PC-3 (cell line): ENCODE measurements at regions not wholly inside any gene's neighbourhood (a gene's known extent, or its start where the extent isn't known, plus 50 kb on each side); places are given as distances from the start of the nearest gene placed in this dataset.

ENCODE experiments used
- ATAC-seq: fragments of 200-7000 bp; cut with Tn5 transposase; 2 replicates; pipeline ENCODE4 v1.9.1; 2020; ENCODE audit warnings: mild to moderate bottlenecking, moderate library complexity
- BruUV-seq: library from RNA; stranded (reverse); fragments of 400-500 nt; replicated peaks from 2 replicates; lab custom pipeline; 2021; lab: Mats Ljungman, UMichigan
- CTCF ChIA-PET: fragments of 300-600 bp; sonication (Branson Sonifier 250); formaldehyde crosslinking; loops from one replicate; lab custom pipeline; 2022; ENCODE audit warnings: antibody characterized with exemption; lab: Charles Lee
- POLR2A ChIA-PET: fragments of 300-600 bp; sonication (Branson Sonifier 250); formaldehyde crosslinking; loops from one replicate; lab custom pipeline; 2022; ENCODE audit warnings: antibody characterized with exemption; ENCODE audit not compliant: unreplicated experiment; lab: Charles Lee
- DNase-seq: peaks from one replicate; pipeline ENCODE4 v3.0.0-alpha.2; 2015
- H2AFZ ChIP-seq: fragments of 300-600 bp; sonication (generic); 2 replicates; pipeline ENCODE4 v1.6.0; 2016; ENCODE audit warnings: antibody characterized with exemption, low read length
- H3F3A ChIP-seq: fragments of 300-600 bp; sonication (generic); one replicate; pipeline ENCODE4 v1.6.0; 2017; ENCODE audit warnings: antibody characterized with exemption, low read length, control low read depth, mild to moderate bottlenecking; ENCODE audit not compliant: unreplicated experiment
- H3K27ac ChIP-seq: fragments of 300-600 bp; sonication (generic); 2 replicates; pipeline ENCODE4 v1.5.1; 2016; ENCODE audit warnings: mild to moderate bottlenecking, low read length
- H3K27me3 ChIP-seq: fragments of 300-600 bp; sonication (generic); 2 replicates; pipeline ENCODE4 v1.6.1; 2016; ENCODE audit warnings: low read length, mixed read lengths
- H3K36me3 ChIP-seq: fragments of 300-600 bp; sonication (generic); 2 replicates; pipeline ENCODE4 v1.6.1; 2016; ENCODE audit warnings: low read depth, mixed run types, low read length, mixed read lengths
- H3K4me1 ChIP-seq: fragments of 300-600 bp; sonication (generic); 2 replicates; pipeline ENCODE4 v1.5.1; 2016; ENCODE audit warnings: low read length; ENCODE audit not compliant: insufficient read depth
- H3K4me2 ChIP-seq: fragments of 300-600 bp; sonication (generic); 2 replicates; pipeline ENCODE4 v1.6.0; 2016; ENCODE audit warnings: low read length
- H3K4me3 ChIP-seq: fragments of 300-600 bp; sonication (generic); 2 replicates; pipeline ENCODE4 v1.5.1; 2016; ENCODE audit warnings: mild to moderate bottlenecking, low read length, mixed read lengths
- H3K79me2 ChIP-seq: fragments of 300-600 bp; sonication (generic); 2 replicates; pipeline ENCODE4 v1.6.1; 2017; ENCODE audit warnings: low read length, mixed read lengths
- H3K9ac ChIP-seq: fragments of 300-600 bp; sonication (generic); 2 replicates; pipeline ENCODE4 v1.6.0; 2016; ENCODE audit warnings: mild to moderate bottlenecking, low read length
- H3K9me2 ChIP-seq: fragments of 300-600 bp; sonication (generic); replicated peaks from 2 replicates; pipeline ENCODE4 v1.6.1; 2016; ENCODE audit warnings: mixed run types, low read length, mixed read lengths
- H3K9me3 ChIP-seq: fragments of 300-600 bp; sonication (generic); 2 replicates; pipeline ENCODE4 v1.6.1; 2016; ENCODE audit warnings: low read length, mixed read lengths
- H4K20me1 ChIP-seq: fragments of 300-600 bp; sonication (generic); 2 replicates; pipeline ENCODE4 v1.6.1; 2016; ENCODE audit warnings: low read length, mixed read lengths
- EZH2 ChIP-seq: fragments of 300-600 bp; sonication (generic); IDR thresholded peaks from one replicate; pipeline ENCODE4 v1.6.1; 2017; ENCODE audit warnings: antibody characterized with exemption, mild to moderate bottlenecking, low read length; ENCODE audit not compliant: unreplicated experiment
- EZH2phosphoT487 ChIP-seq: fragments of 300-600 bp; sonication (generic); IDR thresholded peaks from 2 replicates; pipeline ENCODE4 v1.6.1; 2018; ENCODE audit warnings: mild to moderate bottlenecking, antibody characterized with exemption, low read length, borderline replicate concordance
- intact Hi-C: fragments of 100-400 bp; cut with micrococcal nuclease; formaldehyde crosslinking; loops from 2 replicates; pipeline ENCODE4 v1.9.0; 2023
- TF ChIP-seq, protein P1 (sequence below): fragments of 300-600 bp; sonication (generic); conservative IDR thresholded peaks from 2 replicates; pipeline ENCODE4 v1.5.1; 2017; ENCODE audit warnings: antibody characterized with exemption, low read depth, mild to moderate bottlenecking, low read length

DNA sequence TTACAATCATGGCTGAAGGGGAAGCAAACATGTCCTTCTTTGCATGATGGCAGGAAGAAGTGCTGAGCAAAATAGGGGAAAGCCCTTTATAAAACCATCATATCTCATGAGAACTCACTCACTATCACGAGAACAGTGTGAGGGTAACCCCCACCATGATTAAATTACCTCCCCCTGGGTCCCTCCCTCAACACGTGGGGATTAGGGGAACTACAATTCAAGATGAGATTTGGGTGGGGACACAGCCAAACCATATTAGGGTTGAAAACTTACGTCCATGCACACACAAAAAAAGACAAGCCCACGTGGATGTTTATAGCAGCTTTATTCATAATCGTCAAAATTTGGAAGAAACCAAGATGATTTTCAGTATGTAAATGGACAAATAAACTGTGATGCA is 72.3 kb downstream of the RPL22L1 start:
- Histone ChIP-seq H3K27ac (no peak overlapping the region), H2AFZ (no peak overlapping the region), H4K20me1 (no peaks in the 10 kb centered on the region), H3K27me3 (no peaks in the 10 kb centered on the region), H3K36me3 (no peaks in the 10 kb centered on the region), H3K4me2 (no peak overlapping the region), H3K4me3 (no peak overlapping the region), H3F3A (no peaks in the 10 kb centered on the region), H3K9ac (no peak overlapping the region), H3K79me2 (no peaks in the 10 kb centered on the region), H3K9me3 (peaks cover 9% of the 10 kb centered on the region), H3K4me1 (peaks cover 11% of the 10 kb centered on the region), H3K9me2 (0 out of 2 replicates have a peak, but pooled peaks cover 3% of the 10 kb centered on the region)
- intact Hi-C loops, result no loop called here
- POLR2A ChIA-PET, result no interaction called here
- no peak for ATAC-seq
- no peak for DNase-seq
- TF ChIP-seq, protein P1, sequence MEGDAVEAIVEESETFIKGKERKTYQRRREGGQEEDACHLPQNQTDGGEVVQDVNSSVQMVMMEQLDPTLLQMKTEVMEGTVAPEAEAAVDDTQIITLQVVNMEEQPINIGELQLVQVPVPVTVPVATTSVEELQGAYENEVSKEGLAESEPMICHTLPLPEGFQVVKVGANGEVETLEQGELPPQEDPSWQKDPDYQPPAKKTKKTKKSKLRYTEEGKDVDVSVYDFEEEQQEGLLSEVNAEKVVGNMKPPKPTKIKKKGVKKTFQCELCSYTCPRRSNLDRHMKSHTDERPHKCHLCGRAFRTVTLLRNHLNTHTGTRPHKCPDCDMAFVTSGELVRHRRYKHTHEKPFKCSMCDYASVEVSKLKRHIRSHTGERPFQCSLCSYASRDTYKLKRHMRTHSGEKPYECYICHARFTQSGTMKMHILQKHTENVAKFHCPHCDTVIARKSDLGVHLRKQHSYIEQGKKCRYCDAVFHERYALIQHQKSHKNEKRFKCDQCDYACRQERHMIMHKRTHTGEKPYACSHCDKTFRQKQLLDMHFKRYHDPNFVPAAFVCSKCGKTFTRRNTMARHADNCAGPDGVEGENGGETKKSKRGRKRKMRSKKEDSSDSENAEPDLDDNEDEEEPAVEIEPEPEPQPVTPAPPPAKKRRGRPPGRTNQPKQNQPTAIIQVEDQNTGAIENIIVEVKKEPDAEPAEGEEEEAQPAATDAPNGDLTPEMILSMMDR, result no peak
- TF ChIP-seq EZH2 (no peak), EZH2phosphoT487 (no peak)
- BruUV-seq, result no TSS peak
- CTCF ChIA-PET, result no interaction called here

DNA sequence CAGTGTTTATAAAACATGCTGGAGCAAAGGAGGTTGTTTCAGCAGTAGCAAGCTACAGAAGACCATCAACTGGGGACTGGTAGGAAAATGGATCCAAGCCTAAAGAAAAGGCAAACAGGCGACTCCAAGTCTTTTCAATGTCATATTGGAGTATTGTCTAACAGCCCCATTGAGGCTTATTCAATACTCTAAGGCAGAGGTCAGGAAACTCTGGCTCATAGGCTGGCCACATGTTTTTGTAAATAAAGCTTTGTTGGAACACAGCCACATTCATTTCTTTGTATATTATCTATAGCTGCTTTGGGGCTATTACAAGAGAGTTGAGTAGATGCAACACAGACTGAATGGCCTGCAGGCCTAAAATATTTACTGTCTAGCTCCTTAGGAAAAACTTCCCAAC is 77.5 kb downstream of the RPL22L1 start:
- ChIA-PET POLR2A (no interaction called here), CTCF (no interaction called here)
- intact Hi-C loops, result no loop called here
- no peaks in the 10 kb centered on the region for H4K20me1 ChIP-seq
- H3K9me3 ChIP-seq, result no peaks in the 10 kb centered on the region
- DNase-seq, result no peak
- no peak overlapping the region for H3K9ac ChIP-seq
- H3K4me2 ChIP-seq, result no peak overlapping the region
- no peak overlapping the region for H3K27ac ChIP-seq
- no peaks in the 10 kb centered on the region for H3K27me3 ChIP-seq
- TF ChIP-seq EZH2phosphoT487, result no peak
- TF ChIP-seq EZH2, result no peak
- TF ChIP-seq, protein P1, result no peak
- ATAC-seq, result no peak
- H3K4me3 ChIP-seq, result no peak overlapping the region
- BruUV-seq, result no TSS peak
- H3K36me3 ChIP-seq, result no peaks in the 10 kb centered on the region
- no peaks in the 10 kb centered on the region for H3K79me2 ChIP-seq
- no peak overlapping the region for H2AFZ ChIP-seq
- H3F3A ChIP-seq, result no peaks in the 10 kb centered on the region
- H3K4me1 ChIP-seq, result no peaks in the 10 kb centered on the region
- H3K9me2 ChIP-seq, result 0 out of 2 replicates have a peak, but pooled peaks cover 3% of the 10 kb centered on the region

DNA sequence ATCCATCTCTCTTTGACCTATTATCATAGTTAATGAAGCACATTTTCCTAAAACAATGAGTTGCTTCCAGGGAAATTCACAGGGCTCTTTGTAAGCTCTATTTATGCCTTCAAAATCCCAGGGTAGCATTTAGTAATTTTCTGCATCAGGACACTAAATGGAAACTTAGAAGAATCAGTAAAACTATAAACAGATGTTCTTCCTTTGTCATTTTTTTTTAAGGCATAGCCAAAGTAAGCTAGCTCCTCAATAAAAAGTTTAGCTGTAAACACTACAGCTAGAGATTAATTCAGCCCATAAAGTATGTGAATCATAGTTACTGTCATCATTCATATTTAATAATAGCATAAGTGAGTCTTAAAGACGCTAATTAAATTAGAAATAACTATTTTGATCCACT is 79.3 kb downstream of the RPL22L1 start:
- DNase-seq (peak; percentile 17), ATAC-seq (peak; percentile 85)
- Histone ChIP-seq H3K4me3 (no peak overlapping the region), H3K4me1 (peaks cover 7% of the 10 kb centered on the region; the same call in 1 of the 2 replicates), H3K4me2 (no peak overlapping the region), H3K79me2 (no peaks in the 10 kb centered on the region), H4K20me1 (no peaks in the 10 kb centered on the region), H3F3A (no peaks in the 10 kb centered on the region), H2AFZ (0 out of 2 replicates have a peak overlapping the region, but pooled peaks have one; percentile 9), H3K9ac (no peak overlapping the region), H3K27me3 (no peaks in the 10 kb centered on the region), H3K36me3 (no peaks in the 10 kb centered on the region), H3K9me2 (0 out of 2 replicates have a peak, but pooled peaks cover 3% of the 10 kb centered on the region), H3K27ac (no peak overlapping the region), H3K9me3 (no peaks in the 10 kb centered on the region)
- no TSS peak for BruUV-seq
- ChIA-PET POLR2A (interaction anchor here (0.6 to 0.7 kb wide), 3 partner anchors 17 to 456 kb away, joined by 4 to 5 read pairs (median 5); no protein-coding TSS in a partner anchor), CTCF (interaction anchor here (0.6 kb wide), 1 partner anchor 33 kb away, joined by 3 read pairs; no protein-coding TSS in a partner anchor)
- TF ChIP-seq EZH2 (no peak), EZH2phosphoT487 (no peak)
- TF ChIP-seq, protein P1, result no peak
- intact Hi-C loops, result no loop called here
